Stimulated activated CD4-positive, alpha-beta T cell treated with anti-CD3 and anti-CD28 coated beads, TNF-alpha, amount 100 ng/mL, for 24 hours (primary cell): ENCODE measurements at regions not wholly inside any gene's neighbourhood (a gene's known extent, or its start where the extent isn't known, plus 50 kb on each side); places are given as distances from the start of the nearest gene placed in this dataset.

Experiments used
- DNase-seq, 3 experiments: peaks; one replicate each; pipeline ENCODE4 v3.0.0-alpha.2; 2020; ENCODE audit warnings: low read depth in 3 of 3

DNA sequence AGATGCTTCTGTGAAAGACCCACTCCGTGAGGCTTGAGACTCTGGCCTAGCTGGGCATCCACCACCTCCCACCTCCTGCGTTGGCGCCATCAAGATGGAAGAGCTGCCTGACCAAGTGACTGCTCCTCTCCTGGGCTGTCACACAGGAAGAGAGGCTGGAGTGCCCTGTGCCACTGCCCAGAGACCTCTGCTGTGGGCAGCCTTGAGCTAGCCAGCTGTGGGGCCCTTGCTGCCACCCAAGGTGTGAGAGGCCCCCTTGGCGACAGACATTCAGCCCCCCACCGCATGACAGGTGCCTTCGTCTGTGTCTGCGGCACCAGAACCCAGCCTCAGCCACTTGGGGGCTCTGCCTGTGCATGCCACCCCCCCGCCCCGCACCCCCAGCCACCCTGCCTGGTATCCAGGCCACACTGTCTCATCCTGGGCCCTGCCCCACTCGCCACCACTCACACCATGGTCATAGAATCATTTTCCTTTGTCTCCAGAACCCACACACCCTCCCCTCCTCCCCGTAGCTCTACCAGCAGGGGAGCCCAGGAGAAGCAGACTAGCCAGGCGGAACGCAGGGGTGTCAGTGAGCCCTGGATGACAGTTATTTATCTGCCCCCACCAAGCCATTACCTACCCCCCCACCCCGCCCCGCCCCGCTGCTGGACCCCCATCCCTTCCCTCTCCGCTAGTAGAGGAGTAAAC is 120.9 kb upstream of the LHX1 start:
- DNase-seq, result no peak

DNA sequence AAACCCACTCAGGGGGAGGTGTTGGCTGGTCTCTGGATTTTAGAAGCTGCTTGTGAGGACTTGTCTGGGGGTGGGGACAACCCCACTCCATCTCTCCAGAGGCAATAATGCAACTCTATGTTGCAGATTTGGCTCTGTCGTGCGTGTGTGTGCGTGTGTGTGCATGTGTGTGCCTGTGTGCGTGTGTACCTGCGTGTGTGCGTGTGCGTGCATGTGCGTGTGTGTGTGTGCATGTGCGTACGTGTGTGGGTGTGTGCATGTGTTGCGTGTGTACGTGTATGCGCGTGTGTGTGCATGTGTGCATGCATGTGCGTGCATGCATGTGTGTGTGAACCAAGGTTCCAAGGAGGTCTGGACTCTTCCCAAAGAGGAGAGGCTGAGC is 120.4 kb upstream of the LHX1 start:
- no peak for DNase-seq

DNA sequence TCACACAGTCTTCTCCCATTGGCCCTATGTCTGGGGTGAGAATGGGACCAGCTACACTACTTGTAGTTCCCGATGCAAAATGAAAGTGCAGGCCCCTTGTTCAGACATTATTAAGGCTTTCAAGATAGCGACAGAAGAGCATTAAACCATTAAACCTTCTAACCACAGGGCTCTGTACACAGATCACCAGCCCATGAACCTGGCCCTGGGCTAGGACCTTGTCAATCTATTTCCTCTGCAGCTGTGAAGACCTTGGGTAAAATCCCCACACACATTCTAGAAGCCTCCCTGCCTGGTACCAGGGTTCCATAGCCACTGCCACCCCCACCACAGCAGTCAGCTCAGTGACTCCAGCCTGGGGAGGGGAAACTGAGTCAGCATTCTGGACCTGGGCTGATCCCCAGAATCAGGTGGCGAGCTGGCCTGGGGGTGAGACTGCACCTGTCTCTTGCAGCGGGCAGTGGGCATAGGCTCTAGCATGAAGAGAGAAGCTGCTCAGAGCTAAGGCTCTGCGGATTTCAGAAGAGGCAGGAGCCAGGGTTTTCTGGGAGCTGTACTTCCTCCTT is 119.7 kb upstream of the LHX1 start:
- DNase-seq, result no peak

DNA sequence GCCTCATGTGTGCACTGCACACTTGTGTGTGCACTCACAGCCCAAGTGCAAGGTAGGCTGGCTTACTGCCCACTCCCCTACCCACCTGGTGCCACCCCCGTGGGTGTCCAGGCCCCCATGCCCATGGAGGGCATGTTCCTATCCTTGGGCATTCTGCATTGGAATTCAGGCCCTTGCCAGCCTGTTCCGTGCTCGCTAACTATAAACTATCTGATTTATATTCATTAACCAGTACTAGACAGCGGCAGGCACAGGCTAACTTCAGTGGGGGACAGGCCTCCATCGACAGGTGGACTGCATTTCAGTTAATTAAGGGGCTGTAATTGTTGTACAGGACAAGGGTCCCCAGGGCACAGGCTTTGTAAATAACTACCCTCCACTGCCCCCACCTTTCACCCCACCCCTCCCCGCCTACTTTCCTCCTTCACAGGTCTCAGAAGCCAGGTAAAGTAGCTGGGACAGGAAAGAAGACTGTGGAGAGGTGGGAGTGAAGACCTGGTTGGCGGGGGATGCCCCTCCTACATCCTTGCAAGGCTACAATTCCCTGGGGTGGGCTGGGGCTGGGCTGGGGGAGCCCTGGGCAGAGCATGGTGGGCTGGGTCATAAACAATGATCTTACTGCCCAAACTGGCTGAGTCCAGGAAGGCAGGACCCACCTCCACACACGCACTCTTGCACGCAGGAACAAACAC is 119.0 kb upstream of the LHX1 start:
- DNase-seq, result no peak

DNA sequence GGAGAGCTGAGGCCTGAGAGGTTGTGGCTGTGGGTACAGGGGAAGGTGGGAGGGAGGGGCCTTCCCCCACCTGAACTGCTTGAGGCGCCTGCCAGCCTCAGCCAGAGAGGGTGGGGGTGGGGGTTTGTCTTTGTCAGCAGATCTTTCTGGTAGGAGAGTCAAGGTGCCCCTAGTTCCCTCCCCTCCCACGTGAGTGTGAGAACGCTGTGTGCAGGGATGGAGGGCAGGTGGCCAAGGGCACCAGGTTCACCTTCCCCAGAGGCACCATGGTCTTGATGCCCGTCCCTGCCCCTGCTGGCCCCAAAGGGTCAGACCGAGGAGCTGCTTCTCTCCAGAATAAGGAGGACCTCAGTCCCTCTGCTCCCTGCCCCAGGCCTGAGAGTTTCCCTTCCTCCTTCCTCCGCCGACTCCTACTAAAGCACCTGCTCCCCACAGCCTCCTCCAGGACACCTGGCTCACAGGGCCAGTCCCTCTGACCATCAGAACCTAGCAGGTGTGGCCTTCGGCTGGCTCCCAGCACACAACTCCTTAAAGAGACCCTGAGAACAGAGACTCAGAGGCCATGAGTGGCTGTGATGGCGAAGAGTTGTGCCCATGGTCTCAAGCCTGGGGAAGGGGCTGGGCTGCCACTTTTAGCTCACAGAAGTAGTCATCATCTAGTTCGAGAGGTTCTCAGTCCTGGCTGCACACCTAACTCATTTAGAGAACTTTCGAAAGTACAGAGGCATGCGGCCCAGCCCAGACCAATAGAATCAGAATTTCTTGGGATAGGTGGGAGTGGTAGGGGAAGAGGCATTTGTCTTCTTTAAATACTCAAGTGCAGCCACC is 113.2 kb upstream of the LHX1 start:
- no peak for DNase-seq

DNA sequence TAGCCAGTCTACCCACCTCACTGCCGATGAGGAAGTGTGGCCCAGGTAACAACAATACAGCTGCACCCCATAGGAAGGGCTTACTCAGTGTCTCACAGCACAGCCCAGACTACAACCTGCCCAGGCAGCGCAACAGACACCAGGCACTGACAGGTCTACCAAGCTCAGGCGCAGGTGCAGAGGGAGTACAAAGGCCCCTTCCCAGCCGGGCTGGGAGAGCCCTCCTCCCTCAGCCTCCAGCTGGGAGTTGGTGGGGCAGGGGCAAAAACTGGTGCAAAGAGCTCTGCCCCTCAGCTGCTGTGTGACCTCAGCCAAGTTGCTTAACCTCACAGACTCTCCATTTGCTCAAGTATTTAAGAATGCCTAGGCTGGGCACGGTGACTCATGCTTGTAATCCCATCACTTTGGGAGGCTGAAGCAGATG is 112.6 kb upstream of the LHX1 start:
- DNase-seq, result no peak

DNA sequence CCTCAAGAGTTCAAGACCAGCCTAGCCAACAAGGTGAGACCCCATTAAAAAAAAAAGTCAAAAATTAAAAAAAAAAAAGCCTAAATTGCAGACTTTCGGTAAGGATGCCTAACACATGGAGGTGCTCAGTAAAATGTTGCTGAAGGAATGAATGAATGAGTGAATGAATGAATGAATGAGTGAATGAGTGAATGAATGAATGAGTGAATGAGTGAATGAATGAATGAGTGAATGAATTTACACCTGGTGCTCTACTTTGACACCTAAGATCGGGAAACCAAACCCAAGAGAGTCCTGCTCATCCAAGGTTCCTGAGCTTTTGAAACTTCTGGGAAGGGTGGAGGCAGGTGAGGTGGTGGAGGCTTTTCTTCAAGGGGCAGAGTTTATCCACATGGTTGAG is 112.2 kb upstream of the LHX1 start:
- no peak for DNase-seq

DNA sequence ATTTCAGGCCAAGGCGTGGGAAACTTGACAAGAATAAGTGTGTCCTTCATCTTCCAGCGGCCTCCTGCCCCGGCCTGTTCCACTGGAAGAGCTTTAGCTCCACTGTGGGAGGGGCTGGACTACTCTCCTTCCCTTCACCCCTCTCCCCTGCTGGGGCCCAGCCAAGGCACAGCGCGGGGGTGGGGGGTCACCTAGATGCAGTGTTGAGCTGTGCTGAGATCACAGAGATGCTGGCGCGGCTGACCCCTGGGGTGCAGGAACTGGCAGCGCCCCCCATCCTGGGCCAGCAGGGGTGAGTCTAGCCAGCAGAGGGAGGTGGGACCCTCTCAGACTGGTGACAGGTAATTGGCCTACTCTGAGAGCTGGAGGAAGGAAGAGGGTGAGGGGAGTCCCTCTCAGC is 111.8 kb upstream of the LHX1 start:
- DNase-seq, result no peak

DNA sequence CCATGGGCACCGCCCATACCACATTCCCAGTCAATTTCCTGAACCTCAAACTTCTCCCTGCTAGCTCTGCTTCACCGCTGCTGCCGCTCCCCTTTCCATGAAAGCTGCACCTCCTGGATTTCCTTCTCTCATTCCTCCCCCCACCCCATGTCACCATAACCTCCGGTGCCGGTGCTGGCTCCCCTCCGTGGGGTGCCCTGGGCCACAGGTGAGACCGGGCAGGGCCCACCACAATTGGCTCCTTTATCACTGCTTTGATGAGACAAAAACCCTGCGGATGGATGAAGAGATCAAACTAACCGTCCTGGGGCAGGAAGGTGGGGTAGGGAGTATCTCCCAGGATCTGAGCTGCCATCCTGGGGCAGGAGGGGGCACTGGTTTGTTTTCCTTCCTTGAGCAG is 111.3 kb upstream of the LHX1 start:
- DNase-seq, result no peak

DNA sequence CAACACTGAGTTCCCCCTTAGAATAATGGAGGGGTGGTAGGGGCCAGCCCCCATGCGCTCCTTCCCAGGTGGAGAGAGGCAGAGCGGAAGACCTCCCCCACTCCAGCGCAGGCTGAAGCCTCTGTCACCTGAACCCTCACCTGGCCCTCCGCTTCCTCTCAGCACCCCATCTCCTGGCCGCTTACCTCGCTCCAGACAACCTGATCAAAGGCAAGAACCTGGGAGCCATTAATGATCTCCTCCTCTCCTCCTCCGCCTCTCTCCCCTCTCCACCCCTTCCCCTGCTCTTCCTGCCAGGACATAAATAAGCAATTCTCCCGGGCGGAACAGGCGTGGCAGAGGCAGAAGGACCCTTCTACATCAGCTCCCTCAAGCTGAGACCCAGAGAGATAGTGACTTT is 110.2 kb upstream of the LHX1 start:
- no peak for DNase-seq

DNA sequence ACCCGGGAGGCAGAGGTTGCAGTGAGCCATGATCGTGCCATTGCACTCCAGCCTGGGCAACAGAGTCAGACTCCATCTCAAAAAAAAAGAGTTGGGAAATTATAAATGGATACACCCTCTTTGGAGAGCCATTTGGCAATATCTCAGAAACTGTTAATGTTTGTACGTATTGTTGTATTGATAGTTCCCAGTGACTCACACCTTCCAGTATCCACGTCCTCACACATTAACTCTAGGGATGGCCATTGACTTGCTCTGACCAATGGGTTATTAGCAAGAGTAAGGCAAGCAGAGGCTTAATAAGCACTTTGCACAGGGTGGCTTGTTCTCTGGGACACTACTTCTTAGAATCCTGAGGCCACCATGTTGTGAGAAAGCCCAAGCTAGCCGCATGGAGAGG is 107.6 kb upstream of the LHX1 start:
- DNase-seq, result no peak

DNA sequence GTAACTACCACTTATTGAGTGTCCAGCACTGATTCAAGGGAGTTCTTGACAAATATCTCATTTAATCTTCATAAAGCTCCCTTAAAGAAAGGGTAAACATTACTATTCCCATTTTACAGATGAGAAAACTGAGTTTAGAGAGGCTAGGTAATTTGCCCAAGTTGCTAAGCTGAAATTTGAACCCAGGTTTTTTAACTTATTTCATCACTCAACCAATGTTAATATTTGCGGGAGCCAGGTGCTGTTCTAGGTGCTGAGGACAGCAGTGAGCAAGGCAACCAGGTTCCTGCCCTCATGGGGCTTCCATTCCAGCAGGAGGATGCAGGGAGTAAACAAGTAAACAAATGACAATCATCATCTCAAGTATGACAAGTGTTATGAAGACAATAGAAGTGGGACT is 104.0 kb upstream of the LHX1 start:
- no peak for DNase-seq

DNA sequence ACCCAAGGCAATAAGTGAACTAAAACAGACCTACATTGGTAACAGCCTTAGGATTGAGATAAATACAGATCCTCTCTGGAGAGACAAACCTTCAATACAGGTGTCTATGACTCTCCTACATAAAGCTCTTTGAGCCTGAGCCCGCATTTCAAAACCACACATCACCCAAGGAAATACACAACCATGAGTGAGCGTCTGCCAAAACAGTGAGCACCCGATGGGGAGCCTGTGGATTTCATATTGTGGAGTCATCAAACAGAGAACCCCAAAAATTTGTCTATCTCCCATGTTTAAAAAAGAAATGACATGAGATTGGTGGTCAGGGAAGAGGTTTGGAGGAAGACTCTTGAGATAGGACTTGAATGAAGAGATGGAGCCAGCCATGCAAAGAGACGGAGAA is 102.2 kb upstream of the LHX1 start:
- DNase-seq, result no peak

DNA sequence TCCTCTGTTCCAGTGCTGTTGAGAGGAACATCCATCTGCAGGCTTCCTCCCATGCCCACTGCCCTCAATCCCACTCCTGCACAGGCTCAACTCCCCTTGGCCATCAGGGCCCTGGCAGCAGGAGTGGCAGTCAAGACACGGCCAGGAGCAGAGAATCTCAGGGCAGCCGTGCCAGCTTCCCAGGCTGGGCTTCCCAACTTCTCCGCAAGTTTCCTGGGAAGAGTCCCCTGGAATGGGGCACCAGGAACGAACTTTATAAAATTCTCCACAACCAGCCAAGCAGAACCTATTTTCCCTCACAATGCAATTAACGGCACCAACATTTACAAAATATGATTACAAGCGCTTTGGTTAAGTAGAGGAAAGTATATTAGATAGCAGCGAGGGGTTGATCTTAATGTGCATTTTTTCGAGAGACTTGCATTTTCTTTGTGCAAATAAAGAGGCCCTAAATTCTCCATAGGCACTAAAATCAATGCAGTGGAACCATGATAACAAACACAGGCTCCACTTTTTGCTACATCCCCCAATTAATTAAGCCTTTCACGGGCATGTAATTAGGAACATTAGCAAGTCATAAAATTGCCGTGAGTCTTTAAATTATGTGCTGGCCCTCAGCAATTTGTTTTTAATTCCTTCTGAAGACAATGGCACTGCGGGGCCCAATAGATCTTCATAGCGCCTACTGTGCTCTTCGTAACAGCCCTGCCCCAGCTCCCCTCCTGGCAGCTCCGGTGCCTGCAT is 99.9 kb upstream of the LHX1 start:
- no peak for DNase-seq

DNA sequence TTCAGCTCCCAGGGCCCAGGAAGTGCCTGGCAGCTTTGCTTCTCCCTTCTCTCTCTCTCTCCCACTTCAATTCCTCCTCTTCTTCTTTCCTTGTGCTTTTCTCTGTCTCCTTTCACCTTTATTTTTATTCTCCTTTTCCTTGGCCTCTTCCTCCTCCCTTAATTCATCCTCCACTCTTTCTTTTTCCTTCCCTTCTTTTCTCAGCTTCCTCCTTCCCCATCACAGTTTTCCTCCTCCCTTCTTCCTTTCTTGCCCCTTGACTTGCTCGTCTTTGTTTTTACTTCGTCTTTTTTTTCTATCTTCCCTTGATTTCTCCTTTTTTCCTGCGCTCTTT is 99.4 kb upstream of the LHX1 start:
- DNase-seq, result no peak

DNA sequence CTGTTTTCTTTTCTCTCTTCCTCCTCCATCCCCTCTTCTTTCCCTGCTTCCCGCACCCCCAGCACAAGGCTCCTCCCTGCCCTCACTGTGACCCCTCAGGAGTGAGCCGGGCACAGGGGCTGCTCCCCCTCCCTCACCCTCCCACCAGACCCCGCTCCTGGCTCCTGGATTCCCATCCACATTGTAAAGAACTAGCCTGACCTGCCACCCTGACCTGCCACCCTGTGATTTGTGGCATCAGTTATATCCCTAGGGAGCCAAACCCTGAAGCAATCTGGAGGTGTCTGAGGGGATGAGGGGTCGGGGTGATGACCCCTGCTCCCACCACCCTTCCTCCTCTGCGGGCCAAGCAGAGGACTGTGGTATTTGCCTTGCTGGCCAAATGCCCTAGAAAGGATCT is 98.0 kb upstream of the LHX1 start:
- no peak for DNase-seq

DNA sequence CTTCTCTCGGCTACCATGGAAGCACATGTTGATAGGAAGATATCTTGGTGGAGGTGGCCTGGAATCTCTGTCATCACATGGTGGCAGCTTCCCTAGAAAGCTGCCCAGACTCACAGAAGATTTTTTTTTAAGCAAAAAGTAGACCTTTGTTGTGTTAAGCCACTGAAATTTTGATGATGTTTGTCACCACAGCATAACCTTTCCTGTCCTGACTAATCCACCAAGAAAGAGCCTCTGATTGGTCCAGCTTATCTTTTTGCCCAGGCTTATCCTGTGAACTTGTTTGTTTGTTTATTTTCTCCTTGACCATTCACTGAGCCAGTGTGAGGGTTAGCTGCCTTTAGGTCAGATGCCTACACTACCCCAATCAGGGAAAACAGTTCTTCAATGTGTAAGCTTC is 96.5 kb upstream of the LHX1 start:
- DNase-seq, result no peak

DNA sequence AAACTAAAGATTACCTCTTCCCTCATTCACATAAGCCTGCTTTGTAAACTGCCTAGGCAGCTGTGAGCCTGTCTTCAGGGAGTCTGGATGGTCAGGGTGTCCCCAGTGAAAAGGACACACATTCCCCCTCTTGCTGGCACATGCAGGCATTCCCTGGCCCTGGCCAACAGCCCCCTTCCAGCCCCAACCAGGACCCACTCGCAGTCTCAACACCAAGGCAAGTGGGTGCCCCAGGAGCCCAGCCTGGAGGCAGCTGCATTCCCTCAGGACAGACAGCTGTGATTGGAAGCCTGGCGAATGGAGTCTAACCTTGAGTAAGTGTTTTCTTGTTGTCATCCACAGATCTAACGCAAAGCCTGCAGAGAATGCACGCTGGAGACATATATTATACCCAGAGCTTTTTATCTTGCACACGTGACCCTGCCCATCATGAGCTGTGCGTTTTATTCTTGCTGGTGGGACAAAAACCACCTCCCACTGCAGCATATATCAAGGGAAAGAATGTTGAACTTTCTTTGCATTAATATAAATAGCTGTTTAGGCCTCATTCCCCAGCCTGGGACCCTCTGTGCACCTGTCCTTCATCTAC is 95.0 kb upstream of the LHX1 start:
- DNase-seq, result no peak

DNA sequence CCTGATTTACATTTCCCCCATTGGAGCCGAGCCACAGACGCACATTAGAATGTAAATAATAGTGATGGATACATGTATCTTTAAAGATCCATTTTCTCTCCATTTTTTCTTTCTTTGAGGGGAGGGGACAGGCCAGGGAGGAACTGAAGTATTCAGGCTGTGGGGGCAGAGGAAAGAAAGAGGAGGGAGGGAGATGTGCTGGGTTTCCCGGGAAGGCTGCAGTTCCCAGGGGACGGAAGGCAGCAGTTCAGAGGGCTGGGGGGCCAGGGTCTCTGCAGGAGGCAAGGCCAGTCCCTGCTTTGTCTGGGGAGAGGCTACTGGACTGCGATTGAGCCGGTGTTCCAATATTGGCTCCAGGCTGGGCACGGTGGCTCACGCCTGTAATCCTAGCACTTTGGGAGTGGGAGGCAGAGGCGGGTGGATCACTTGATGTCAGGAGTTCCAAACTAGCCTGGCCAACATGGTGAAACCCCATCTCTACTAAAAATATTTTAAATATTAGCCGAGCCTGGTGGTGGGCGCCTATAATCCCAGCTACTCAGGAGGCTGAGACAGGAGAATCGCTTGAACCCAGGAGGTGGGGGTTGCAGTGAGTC is 94.2 kb upstream of the LHX1 start:
- DNase-seq, result no peak

DNA sequence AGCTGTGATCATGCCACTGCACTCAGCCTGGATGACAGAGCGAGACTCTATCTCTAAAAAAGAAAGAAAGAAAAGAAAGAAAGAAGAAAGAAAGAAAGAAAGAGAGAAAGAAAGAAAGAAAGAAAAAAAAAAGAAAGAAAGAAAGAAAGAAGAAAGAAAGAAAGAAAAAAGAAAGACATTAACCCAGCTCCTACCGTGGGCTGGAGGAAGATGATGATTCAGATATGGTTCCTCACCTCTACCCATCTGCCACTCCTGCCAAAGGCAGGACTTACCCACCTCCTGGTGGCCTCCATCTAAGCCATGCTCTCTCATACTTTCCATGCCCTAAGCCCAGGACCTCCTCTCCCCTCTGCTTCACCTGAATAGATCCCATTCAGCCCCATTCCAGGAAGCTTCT is 93.3 kb upstream of the LHX1 start:
- no peak for DNase-seq

DNA sequence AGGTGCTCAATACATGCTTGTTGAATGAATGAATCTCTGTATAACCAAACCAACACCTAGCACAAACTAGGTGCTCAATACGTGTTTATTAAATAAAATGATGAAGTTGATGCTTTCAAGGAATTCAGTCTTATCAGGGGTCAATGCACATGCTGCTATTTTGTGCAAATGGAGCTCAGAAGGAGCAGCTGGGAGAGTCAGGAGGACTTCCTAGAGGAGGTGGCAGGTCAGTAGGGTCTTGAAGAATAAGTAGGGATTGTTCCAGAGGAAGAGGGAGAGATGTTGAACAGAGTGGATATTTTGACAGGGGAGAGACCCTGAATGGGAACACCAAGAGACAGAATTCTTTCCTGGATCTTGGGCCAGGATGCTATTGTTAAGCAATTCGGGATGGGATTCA is 92.7 kb upstream of the LHX1 start:
- no peak for DNase-seq
